Spleen (tissue), 11 donors: ENCODE measurements at regions not wholly inside any gene's neighbourhood (a gene's known extent, or its start where the extent isn't known, plus 50 kb on each side); places are given as distances from the start of the nearest gene placed in this dataset.

Experiments
- DNase-seq: peaks from one replicate; pipeline ENCODE4 v3.0.0-alpha.2; 2020
- H3K27ac ChIP-seq, 8 donors: fragments of 200-600 bp; sonication (generic) in 7 of 8; 1 replicate in 4 of 8; 2 replicates in 4 of 8; pipeline versions ENCODE4 v1.5.0 to v1.8.0; 2016 to 2021; ENCODE audit warnings: inconsistent platforms in 4 of 8, mild to moderate bottlenecking in 4 of 8, moderate library complexity in 1 of 8
- H3K27me3 ChIP-seq, 7 donors: fragments of 200-600 bp; sonication (generic) in 6 of 7; replicated peaks in 1 of 7; 1 replicate in 4 of 7; 2 replicates in 3 of 7; pipeline versions ENCODE4 v1.5.0 to v1.8.0; 2016 to 2021; ENCODE audit warnings: inconsistent platforms in 3 of 7, mild to moderate bottlenecking in 1 of 7
- H3K36me3 ChIP-seq, 6 donors: fragments of 200-600 bp; sonication (generic) in 5 of 6; 1 replicate in 4 of 6; 2 replicates in 2 of 6; pipeline versions ENCODE4 v1.5.0 to v1.8.0; 2016 to 2021; ENCODE audit warnings: inconsistent platforms in 2 of 6
- H3K4me1 ChIP-seq, 6 donors: fragments of 200-600 bp; sonication (generic) in 5 of 6; 1 replicate in 3 of 6; 2 replicates in 3 of 6; pipeline versions ENCODE4 v1.5.0 to v1.8.0; 2016 to 2021; ENCODE audit warnings: inconsistent platforms in 3 of 6
- H3K4me3 ChIP-seq, 8 donors: fragments of 200-600 bp; sonication (generic) in 7 of 8; 1 replicate in 4 of 8; 2 replicates in 4 of 8; pipeline versions ENCODE4 v1.5.0 to v1.8.0; 2016 to 2021; ENCODE audit warnings: inconsistent platforms in 4 of 8, mild to moderate bottlenecking in 4 of 8, moderate library complexity in 2 of 8
- H3K9me3 ChIP-seq, 8 donors: fragments of 200-600 bp; sonication (generic) in 7 of 8; 1 replicate in 4 of 8; 2 replicates in 4 of 8; pipeline versions ENCODE4 v1.5.0 to v1.8.0; 2016 to 2021; ENCODE audit warnings: inconsistent platforms in 4 of 8
- POLR2A ChIP-seq, 3 donors: fragments of 450-650 bp; IDR thresholded peaks; one replicate each; pipeline ENCODE4 v1.5.1; 2017; ENCODE audit warnings: antibody characterized with exemption in 3 of 3, mild to moderate bottlenecking in 1 of 3
- POLR2AphosphoS5 ChIP-seq, 3 donors: sonication (generic); formaldehyde crosslinking; IDR thresholded peaks; one replicate each; pipeline ENCODE4 v1.5.1; 2017; ENCODE audit warnings: antibody characterized with exemption in 3 of 3
- WGBS, 5 donors: extraction: QIAGEN DNeasy Blood & Tissue Kit in 3 of 5; methylation state at CpG; one replicate each; pipeline versions ENCODE4 v1.1.5 to v1.1.7; 2013 to 2018; 5-methylcytosine and 5-hydroxymethylcytosine counted together
- intact Hi-C: fragments of 100-400 bp; cut with DNase I; formaldehyde crosslinking; loops from one replicate; pipeline ENCODE4 v1.15.0; 2023; ENCODE audit warnings: low total_unique reads
- TF ChIP-seq, protein P1 (sequence below), 11 experiments: fragments of 200-600 bp in 7 of 11; fragments of 450-650 bp in 4 of 11; sonication (generic) in 4 of 11; IDR thresholded peaks in 8 of 11; conservative IDR thresholded peaks in 3 of 11; 1 replicate in 7 of 11; 2 replicates in 4 of 11; pipeline versions ENCODE4 v1.4.0 to v1.8.0; 2016 to 2021; ENCODE audit warnings: antibody characterized with exemption in 11 of 11, inconsistent platforms in 4 of 11, mild to moderate bottlenecking in 1 of 11
- donor health status: healthy with polysubstance abuse.
- donor health status: DM: no; HTN: no; CAD: no; lungs with moderate emphysema.
- donor health status: DM: no; HTN: no; CAD: no.
- donor health status: Bipolar disorder and iron deficiency.
- donor health status: healthy.
- donor health status: DM: no; HTN: no; CAD: no.
- donor health status: DM: yes; HTN: yes; CAD: no.

GRCh38 chr2:191540681-191541080 lies 137.3 kb upstream of the NABP1 start:
- Histone ChIP-seq H3K36me3 (no peaks in the 10 kb centered on the region), H3K27me3 (no peaks in the 10 kb centered on the region), H3K4me1 (peaks cover 0 to 12% (median 0%) of the 10 kb centered on the region in 6 donors), H3K27ac (no peak overlapping the region), H3K9me3 (peaks cover 0 to 9% (median 6%) of the 10 kb centered on the region in 8 donors), H3K4me3 (no peak overlapping the region)
- no peak for DNase-seq
- 90 to 99% (median 96%) methylated on average over 2 of the region's 2 CpGs for WGBS, 5 donors
- intact Hi-C loops: no loop called here
- TF ChIP-seq POLR2A (IDR thresholded peaks at IDR 0.05): no peak
- TF ChIP-seq, protein P1, sequence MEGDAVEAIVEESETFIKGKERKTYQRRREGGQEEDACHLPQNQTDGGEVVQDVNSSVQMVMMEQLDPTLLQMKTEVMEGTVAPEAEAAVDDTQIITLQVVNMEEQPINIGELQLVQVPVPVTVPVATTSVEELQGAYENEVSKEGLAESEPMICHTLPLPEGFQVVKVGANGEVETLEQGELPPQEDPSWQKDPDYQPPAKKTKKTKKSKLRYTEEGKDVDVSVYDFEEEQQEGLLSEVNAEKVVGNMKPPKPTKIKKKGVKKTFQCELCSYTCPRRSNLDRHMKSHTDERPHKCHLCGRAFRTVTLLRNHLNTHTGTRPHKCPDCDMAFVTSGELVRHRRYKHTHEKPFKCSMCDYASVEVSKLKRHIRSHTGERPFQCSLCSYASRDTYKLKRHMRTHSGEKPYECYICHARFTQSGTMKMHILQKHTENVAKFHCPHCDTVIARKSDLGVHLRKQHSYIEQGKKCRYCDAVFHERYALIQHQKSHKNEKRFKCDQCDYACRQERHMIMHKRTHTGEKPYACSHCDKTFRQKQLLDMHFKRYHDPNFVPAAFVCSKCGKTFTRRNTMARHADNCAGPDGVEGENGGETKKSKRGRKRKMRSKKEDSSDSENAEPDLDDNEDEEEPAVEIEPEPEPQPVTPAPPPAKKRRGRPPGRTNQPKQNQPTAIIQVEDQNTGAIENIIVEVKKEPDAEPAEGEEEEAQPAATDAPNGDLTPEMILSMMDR (IDR thresholded peaks at IDR 0.05 in 8 of 11, conservative IDR thresholded peaks at IDR 0.05 in 3 of 11): no peak
- no peak for TF ChIP-seq POLR2AphosphoS5 (IDR thresholded peaks at IDR 0.05)

DNA sequence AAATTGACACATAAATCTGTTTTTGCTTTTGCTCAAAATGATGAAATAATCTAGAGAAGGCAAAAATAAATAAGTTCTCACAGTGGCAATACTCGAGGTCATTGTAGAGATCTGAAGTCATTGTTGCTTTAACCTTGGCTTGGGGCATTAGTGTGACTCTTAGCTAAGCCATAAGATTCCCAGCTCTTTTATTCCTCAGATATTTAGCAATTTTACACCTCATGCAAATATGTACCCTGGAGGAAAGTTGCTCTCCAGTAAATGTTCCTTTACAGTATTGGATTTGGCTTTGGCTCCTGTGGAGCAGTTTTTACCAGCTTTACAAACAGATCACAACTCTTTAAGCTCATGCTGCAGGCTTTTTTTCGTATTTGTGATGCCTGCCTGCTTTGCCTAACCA lies 134.2 kb upstream of the NABP1 start:
- no peak overlapping the region for H3K27ac ChIP-seq
- H3K27me3 ChIP-seq: no peaks in the 10 kb centered on the region
- no peak for DNase-seq
- peaks cover 0 to 9% (median 6%) of the 10 kb centered on the region in 8 donors for H3K9me3 ChIP-seq
- no peak overlapping the region for H3K4me3 ChIP-seq
- WGBS, 5 donors: 45 to 84% (median 65%) methylated on average over 2 of the region's 2 CpGs
- H3K36me3 ChIP-seq: no peaks in the 10 kb centered on the region
- intact Hi-C loops: no loop called here
- TF ChIP-seq POLR2AphosphoS5 (IDR thresholded peaks at IDR 0.05) (no peak), POLR2A (IDR thresholded peaks at IDR 0.05) (no peak)
- TF ChIP-seq, protein P1 (IDR thresholded peaks at IDR 0.05 in 8 of 11, conservative IDR thresholded peaks at IDR 0.05 in 3 of 11): no peak
- H3K4me1 ChIP-seq: peaks cover 0 to 12% (median 0%) of the 10 kb centered on the region in 6 donors

GRCh38 chr2:191544461-191545062 lies 133.4 kb upstream of the NABP1 start:
- intact Hi-C loops: no loop called here
- H3K4me1 ChIP-seq: peaks cover 0 to 5% (median 0%) of the 10 kb centered on the region in 6 donors
- H3K36me3 ChIP-seq: no peaks in the 10 kb centered on the region
- H3K9me3 ChIP-seq: peaks cover 0 to 9% (median 6%) of the 10 kb centered on the region in 8 donors
- no peak overlapping the region for H3K4me3 ChIP-seq
- H3K27ac ChIP-seq: no peak overlapping the region
- TF ChIP-seq POLR2AphosphoS5 (IDR thresholded peaks at IDR 0.05): no peak
- no peak for TF ChIP-seq POLR2A (IDR thresholded peaks at IDR 0.05)
- TF ChIP-seq, protein P1 (IDR thresholded peaks at IDR 0.05 in 8 of 11, conservative IDR thresholded peaks at IDR 0.05 in 3 of 11): no peak
- H3K27me3 ChIP-seq: no peaks in the 10 kb centered on the region
- DNase-seq: no peak

DNA sequence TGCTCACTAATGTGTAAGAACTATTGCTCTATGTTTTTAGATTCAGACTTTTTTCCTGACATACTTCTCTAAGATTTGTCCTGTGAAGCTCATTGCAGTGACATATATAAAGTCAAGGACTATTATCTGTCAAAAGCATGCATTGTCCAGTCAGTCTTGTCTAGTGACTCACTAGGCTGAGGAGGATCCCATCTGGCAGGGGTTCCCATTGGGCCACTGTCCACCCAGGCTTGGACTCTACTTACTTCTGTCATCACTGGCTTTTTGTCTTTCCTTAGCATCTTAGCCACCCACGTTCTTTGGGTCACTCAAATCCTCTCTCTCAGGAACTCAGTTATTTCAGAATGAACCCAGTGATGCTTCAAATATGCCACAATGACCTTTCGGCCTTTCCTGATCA lies 132.6 kb upstream of the NABP1 start:
- no peaks in the 10 kb centered on the region for H3K36me3 ChIP-seq
- WGBS, 5 donors: 80 to 94% (median 87%) methylated on average over 2 of the region's 2 CpGs
- intact Hi-C loops: no loop called here
- TF ChIP-seq POLR2AphosphoS5 (IDR thresholded peaks at IDR 0.05) (no peak), POLR2A (IDR thresholded peaks at IDR 0.05) (no peak)
- TF ChIP-seq, protein P1 (IDR thresholded peaks at IDR 0.05 in 8 of 11, conservative IDR thresholded peaks at IDR 0.05 in 3 of 11): no peak
- peaks cover 0 to 9% (median 6%) of the 10 kb centered on the region in 8 donors for H3K9me3 ChIP-seq
- H3K27ac ChIP-seq: no peak overlapping the region
- DNase-seq: no peak
- no peak overlapping the region for H3K4me3 ChIP-seq
- no peaks in the 10 kb centered on the region for H3K27me3 ChIP-seq
- no peaks in the 10 kb centered on the region for H3K4me1 ChIP-seq
